ENCODE measurements at regions not wholly inside any gene's neighbourhood (a gene's known extent, or its start where the extent isn't known, plus 50 kb on each side); places are given as distances from the start of the nearest gene placed in this dataset.

DNA sequence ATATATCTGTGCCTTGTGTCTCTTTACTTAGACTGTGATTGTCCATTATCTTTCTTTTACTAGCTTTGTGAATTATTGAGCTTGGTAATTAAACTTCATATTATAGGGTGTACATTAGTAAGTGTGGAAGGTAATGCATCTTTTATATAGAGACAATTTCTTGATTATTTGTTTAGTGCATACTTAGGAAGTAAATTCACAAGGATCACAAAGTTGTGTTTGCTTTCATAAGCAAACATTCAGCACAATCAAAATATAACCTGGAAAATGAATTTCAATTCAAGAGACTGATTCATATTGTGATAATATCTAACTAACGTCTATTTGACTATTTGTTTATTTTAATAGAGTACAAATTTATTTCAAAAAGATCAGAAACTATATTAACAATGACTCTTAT, 749.9 kb upstream of the NUDT12 start:
- Histone ChIP-seq H3K36me3 (replicated peaks; ENCODE audit: low read depth, low read length) (no peaks in the 10 kb centered on the region), H3K9me3 (ENCODE audit: insufficient read depth, low read length) (no peaks in the 10 kb centered on the region), H3K4me3 (ENCODE audit: low read length) (no peak overlapping the region), H3K27me3 (ENCODE audit: low read depth, low read length) (no peaks in the 10 kb centered on the region), H4K20me1 (ENCODE audit: insufficient read depth, low read length) (no peaks in the 10 kb centered on the region), H3K79me2 (ENCODE audit: low read length) (no peaks in the 10 kb centered on the region), H3K27ac (ENCODE audit: low read length) (no peak overlapping the region), H3K4me1 (ENCODE audit: low read length) (no peaks in the 10 kb centered on the region), H3K9ac (ENCODE audit: low read length) (no peak overlapping the region), H2AFZ (ENCODE audit: low read depth, low read length) (no peak overlapping the region), H3K4me2 (ENCODE audit: low read length) (no peak overlapping the region)
- no peak for TF ChIP-seq EZH2phosphoT487 (IDR thresholded peaks at IDR 0.05; ENCODE audit: low read depth)
- TF ChIP-seq CTCF (IDR thresholded peaks at IDR 0.05; ENCODE audit: low read depth, low read length) = no peak

- no peak overlapping the region for H3K27ac ChIP-seq (ENCODE audit: low read length)
- H3K4me2 ChIP-seq (ENCODE audit: low read length) = no peak overlapping the region
- no peaks in the 10 kb centered on the region for H3K27me3 ChIP-seq (ENCODE audit: low read depth, low read length)
Measured at GRCh38 chr5:104305602-104306001, 743.0 kb upstream of the NUDT12 start.

DNA sequence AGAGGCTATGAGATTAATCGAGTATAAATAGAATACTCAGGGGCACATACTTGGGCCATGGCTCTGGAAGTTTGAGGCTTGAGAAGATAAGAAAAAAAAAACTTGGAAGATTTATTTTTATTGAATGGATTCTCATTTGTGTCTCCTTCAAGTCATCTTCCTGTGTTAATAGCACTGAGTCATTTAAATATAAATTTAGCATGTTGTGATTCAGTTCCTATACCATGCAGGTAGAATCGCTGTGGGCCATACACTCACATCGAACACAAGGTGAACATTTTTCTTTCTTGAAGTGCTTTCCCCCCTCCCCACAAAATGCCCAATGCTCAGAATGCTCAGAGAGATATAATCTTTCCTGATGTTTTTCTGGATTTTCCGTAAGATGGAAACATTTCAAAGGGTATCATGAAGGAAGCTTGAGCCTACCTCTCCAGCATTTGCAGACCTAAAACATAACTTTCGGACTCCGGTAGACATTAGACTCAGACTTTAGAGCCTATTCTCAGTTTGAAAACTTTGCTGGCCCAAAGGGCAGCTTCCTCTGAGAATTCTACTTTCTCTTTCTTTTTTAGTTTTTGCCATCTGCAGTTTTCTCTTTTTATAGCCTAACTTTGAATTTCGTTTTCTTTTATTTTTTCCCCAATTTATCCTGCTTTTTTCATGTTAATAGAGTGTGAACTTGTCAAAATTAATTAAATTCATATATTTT, 737.6 kb upstream of the NUDT12 start:
- no peak overlapping the region for H3K9ac ChIP-seq (ENCODE audit: low read length)
- H3K27ac ChIP-seq (ENCODE audit: low read length) = no peak overlapping the region
- H2AFZ ChIP-seq (ENCODE audit: low read depth, low read length) = no peak overlapping the region
- H3K4me1 ChIP-seq (ENCODE audit: low read length) = no peaks in the 10 kb centered on the region
- H3K4me3 ChIP-seq (ENCODE audit: low read length) = no peak overlapping the region
- H3K4me2 ChIP-seq (ENCODE audit: low read length) = no peak overlapping the region
- no peaks in the 10 kb centered on the region for H4K20me1 ChIP-seq (ENCODE audit: insufficient read depth, low read length)
- no peak for TF ChIP-seq EZH2phosphoT487 (IDR thresholded peaks at IDR 0.05; ENCODE audit: low read depth)
- TF ChIP-seq CTCF (IDR thresholded peaks at IDR 0.05; ENCODE audit: low read depth, low read length) = no peak
- no peaks in the 10 kb centered on the region for H3K27me3 ChIP-seq (ENCODE audit: low read depth, low read length)
- no peaks in the 10 kb centered on the region for H3K9me3 ChIP-seq (ENCODE audit: insufficient read depth, low read length)
- no peaks in the 10 kb centered on the region for H3K79me2 ChIP-seq (ENCODE audit: low read length)
- H3K36me3 ChIP-seq (replicated peaks; ENCODE audit: low read depth, low read length) = no peaks in the 10 kb centered on the region

More at GRCh38 chr5:104305602-104306001, 743.0 kb upstream of the NUDT12 start:
- no peaks in the 10 kb centered on the region for H3K9me3 ChIP-seq (ENCODE audit: insufficient read depth, low read length)
- TF ChIP-seq CTCF (IDR thresholded peaks at IDR 0.05; ENCODE audit: low read depth, low read length) (no peak), EZH2phosphoT487 (IDR thresholded peaks at IDR 0.05; ENCODE audit: low read depth) (no peak)
- H3K79me2 ChIP-seq (ENCODE audit: low read length) = no peaks in the 10 kb centered on the region
- H3K4me3 ChIP-seq (ENCODE audit: low read length) = no peak overlapping the region
- no peaks in the 10 kb centered on the region for H4K20me1 ChIP-seq (ENCODE audit: insufficient read depth, low read length)
- H2AFZ ChIP-seq (ENCODE audit: low read depth, low read length) = no peak overlapping the region
- H3K9ac ChIP-seq (ENCODE audit: low read length) = no peak overlapping the region
- H3K36me3 ChIP-seq (replicated peaks; ENCODE audit: low read depth, low read length) = no peaks in the 10 kb centered on the region
- H3K4me1 ChIP-seq (ENCODE audit: low read length) = no peaks in the 10 kb centered on the region

- TF ChIP-seq CTCF (IDR thresholded peaks at IDR 0.05; ENCODE audit: low read depth, low read length) = no peak
- TF ChIP-seq EZH2phosphoT487 (IDR thresholded peaks at IDR 0.05; ENCODE audit: low read depth) = no peak
- H3K27me3 ChIP-seq (ENCODE audit: low read depth, low read length) = no peaks in the 10 kb centered on the region
- H3K79me2 ChIP-seq (ENCODE audit: low read length) = no peaks in the 10 kb centered on the region
- H3K4me2 ChIP-seq (ENCODE audit: low read length) = no peak overlapping the region
- H3K9ac ChIP-seq (ENCODE audit: low read length) = no peak overlapping the region
- no peaks in the 10 kb centered on the region for H3K36me3 ChIP-seq (replicated peaks; ENCODE audit: low read depth, low read length)
- H3K9me3 ChIP-seq (ENCODE audit: insufficient read depth, low read length) = no peaks in the 10 kb centered on the region
- no peaks in the 10 kb centered on the region for H3K4me1 ChIP-seq (ENCODE audit: low read length)
- no peak overlapping the region for H3K27ac ChIP-seq (ENCODE audit: low read length)
- no peak overlapping the region for H3K4me3 ChIP-seq (ENCODE audit: low read length)
- H2AFZ ChIP-seq (ENCODE audit: low read depth, low read length) = no peak overlapping the region
- H4K20me1 ChIP-seq (ENCODE audit: insufficient read depth, low read length) = no peaks in the 10 kb centered on the region
Measured at GRCh38 chr5:104298518-104298917, 735.9 kb upstream of the NUDT12 start.
